Osteoblast (primary cell): ENCODE measurements at regions not wholly inside any gene's neighbourhood (a gene's known extent, or its start where the extent isn't known, plus 50 kb on each side); places are given as distances from the start of the nearest gene placed in this dataset.
"Not testable (repeated sequence)": the region's sequence is repeated elsewhere in the genome, so short reads cannot be mapped to it uniquely, and the experiment has no call there.

ENCODE experiments used
- DNase-seq: peaks from one replicate; pipeline ENCODE4 v3.0.0; 2011; ENCODE audit warnings: low spot score, mixed read lengths; ENCODE audit not compliant: insufficient read length; ENCODE audit errors: missing footprints
- H2AFZ ChIP-seq: 2 replicates; pipeline ENCODE4 v1.6.0; 2011; ENCODE audit warnings: mild to moderate bottlenecking, low read length
- H3K27ac ChIP-seq: 2 replicates; pipeline ENCODE4 v1.5.1; 2011; ENCODE audit warnings: mild to moderate bottlenecking, low read depth, low read length, moderate library complexity
- H3K27me3 ChIP-seq: 2 replicates; pipeline ENCODE4 v1.6.0; 2012; ENCODE audit warnings: mild to moderate bottlenecking, control low read depth, inconsistent platforms, low read length, moderate library complexity; ENCODE audit not compliant: insufficient read depth
- H3K36me3 ChIP-seq: 2 replicates; pipeline ENCODE4 v1.5.1; 2011; ENCODE audit warnings: mild to moderate bottlenecking, low read length, control low read depth, moderate library complexity; ENCODE audit not compliant: insufficient read depth
- H3K4me1 ChIP-seq: 2 replicates; pipeline ENCODE4 v1.5.1; 2011; ENCODE audit warnings: mild to moderate bottlenecking, low read length, control low read depth, moderate library complexity; ENCODE audit not compliant: insufficient read depth
- H3K4me2 ChIP-seq: 2 replicates; pipeline ENCODE4 v1.6.0; 2011; ENCODE audit warnings: mild to moderate bottlenecking, low read length; ENCODE audit not compliant: insufficient read depth
- H3K4me3 ChIP-seq: fragments of 200-600 bp; sonication (generic); 3 replicates; pipeline ENCODE4 v1.5.1; 2012; ENCODE audit warnings: mild to moderate bottlenecking, low read length, inconsistent platforms; ENCODE audit not compliant: insufficient read depth
- H3K79me2 ChIP-seq: 2 replicates; pipeline ENCODE4 v1.6.0; 2012; ENCODE audit warnings: mild to moderate bottlenecking, low read length, control low read depth, inconsistent platforms; ENCODE audit not compliant: insufficient read depth
- H3K9me3 ChIP-seq: 2 replicates; pipeline ENCODE4 v1.5.1; 2011; ENCODE audit warnings: low read depth, low read length, control low read depth
- H4K20me1 ChIP-seq: 2 replicates; pipeline ENCODE4 v1.6.0; 2012; ENCODE audit warnings: mild to moderate bottlenecking, low read length, control low read depth; ENCODE audit not compliant: insufficient read depth
- TF ChIP-seq, protein P1 (sequence below): IDR thresholded peaks from 2 replicates; pipeline ENCODE4 v1.5.1; 2011; ENCODE audit warnings: mild to moderate bottlenecking, low read depth, low read length, moderate library complexity; ENCODE audit errors: extremely low read depth

DNA sequence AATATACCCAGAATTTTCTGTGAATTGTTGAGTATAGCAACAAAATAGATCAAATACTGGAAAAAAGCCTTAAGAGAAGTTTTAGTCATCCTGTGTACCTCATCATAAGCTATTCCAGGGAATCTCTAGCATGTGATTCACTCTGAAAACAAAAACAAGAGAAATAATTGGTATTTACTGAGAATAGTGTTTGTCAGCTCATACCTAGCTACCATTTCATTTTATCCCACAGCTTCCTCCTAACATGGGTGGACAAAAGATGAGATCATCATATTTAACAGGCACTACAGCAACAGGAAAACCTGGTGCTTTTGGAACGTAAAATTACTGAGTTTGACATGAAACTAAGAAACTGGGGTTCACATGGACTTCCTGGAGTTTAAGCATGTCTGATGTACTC is 753.5 kb upstream of the NECTIN3 start:
- no peak overlapping the region for H3K27ac ChIP-seq
- peak overlapping the region; percentile 18 for H2AFZ ChIP-seq

DNA sequence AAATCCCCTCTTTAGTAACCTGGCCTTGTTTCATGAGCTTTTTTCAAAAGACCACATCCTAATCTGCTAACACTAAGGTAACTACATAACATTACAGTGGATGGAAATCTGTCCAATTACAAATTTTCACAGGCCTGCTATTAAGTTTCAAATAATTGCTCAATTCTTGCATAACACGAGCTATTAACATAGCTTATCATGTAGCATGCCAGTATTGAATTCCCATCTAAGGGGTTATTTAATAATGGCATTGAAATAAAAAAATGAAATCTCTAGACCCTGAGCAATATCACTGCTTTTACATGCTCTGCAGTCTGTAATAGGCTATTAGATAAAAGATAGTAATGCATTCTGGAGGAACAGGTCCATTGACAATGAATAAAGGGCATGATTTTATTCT is 748.3 kb upstream of the NECTIN3 start:
- no peaks in the 10 kb centered on the region for H3K79me2 ChIP-seq
- H3K4me3 ChIP-seq: no peak overlapping the region
- TF ChIP-seq, protein P1, sequence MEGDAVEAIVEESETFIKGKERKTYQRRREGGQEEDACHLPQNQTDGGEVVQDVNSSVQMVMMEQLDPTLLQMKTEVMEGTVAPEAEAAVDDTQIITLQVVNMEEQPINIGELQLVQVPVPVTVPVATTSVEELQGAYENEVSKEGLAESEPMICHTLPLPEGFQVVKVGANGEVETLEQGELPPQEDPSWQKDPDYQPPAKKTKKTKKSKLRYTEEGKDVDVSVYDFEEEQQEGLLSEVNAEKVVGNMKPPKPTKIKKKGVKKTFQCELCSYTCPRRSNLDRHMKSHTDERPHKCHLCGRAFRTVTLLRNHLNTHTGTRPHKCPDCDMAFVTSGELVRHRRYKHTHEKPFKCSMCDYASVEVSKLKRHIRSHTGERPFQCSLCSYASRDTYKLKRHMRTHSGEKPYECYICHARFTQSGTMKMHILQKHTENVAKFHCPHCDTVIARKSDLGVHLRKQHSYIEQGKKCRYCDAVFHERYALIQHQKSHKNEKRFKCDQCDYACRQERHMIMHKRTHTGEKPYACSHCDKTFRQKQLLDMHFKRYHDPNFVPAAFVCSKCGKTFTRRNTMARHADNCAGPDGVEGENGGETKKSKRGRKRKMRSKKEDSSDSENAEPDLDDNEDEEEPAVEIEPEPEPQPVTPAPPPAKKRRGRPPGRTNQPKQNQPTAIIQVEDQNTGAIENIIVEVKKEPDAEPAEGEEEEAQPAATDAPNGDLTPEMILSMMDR: no peak
- H3K27ac ChIP-seq: no peak overlapping the region
- no peak overlapping the region for H2AFZ ChIP-seq
- no peaks in the 10 kb centered on the region for H4K20me1 ChIP-seq
- H3K4me1 ChIP-seq: no peaks in the 10 kb centered on the region
- H3K36me3 ChIP-seq: no peaks in the 10 kb centered on the region
- H3K4me2 ChIP-seq: no peak overlapping the region
- no peak for DNase-seq
- H3K27me3 ChIP-seq: no peaks in the 10 kb centered on the region
- H3K9me3 ChIP-seq: no peaks in the 10 kb centered on the region

More for the DNA sequence above, 753.5 kb upstream of the NECTIN3 start:
- Histone ChIP-seq H3K36me3 (no peaks in the 10 kb centered on the region), H4K20me1 (no peaks in the 10 kb centered on the region), H3K4me2 (no peak overlapping the region), H3K4me1 (no peaks in the 10 kb centered on the region), H3K4me3 (no peak overlapping the region), H3K9me3 (no peaks in the 10 kb centered on the region), H3K79me2 (no peaks in the 10 kb centered on the region), H3K27me3 (no peaks in the 10 kb centered on the region)
- DNase-seq: no peak
- TF ChIP-seq, protein P1: no peak

GRCh38 chr3:110324171-110324705 is 747.4 kb upstream of the NECTIN3 start:
- Histone ChIP-seq H3K27me3 (no peaks in the 10 kb centered on the region), H4K20me1 (no peaks in the 10 kb centered on the region), H2AFZ (no peak overlapping the region), H3K9me3 (no peaks in the 10 kb centered on the region), H3K4me2 (no peak overlapping the region), H3K79me2 (no peaks in the 10 kb centered on the region), H3K4me3 (no peak overlapping the region), H3K36me3 (no peaks in the 10 kb centered on the region), H3K4me1 (no peaks in the 10 kb centered on the region), H3K27ac (no peak overlapping the region)
- DNase-seq: no peak
- TF ChIP-seq, protein P1: no peak

DNA sequence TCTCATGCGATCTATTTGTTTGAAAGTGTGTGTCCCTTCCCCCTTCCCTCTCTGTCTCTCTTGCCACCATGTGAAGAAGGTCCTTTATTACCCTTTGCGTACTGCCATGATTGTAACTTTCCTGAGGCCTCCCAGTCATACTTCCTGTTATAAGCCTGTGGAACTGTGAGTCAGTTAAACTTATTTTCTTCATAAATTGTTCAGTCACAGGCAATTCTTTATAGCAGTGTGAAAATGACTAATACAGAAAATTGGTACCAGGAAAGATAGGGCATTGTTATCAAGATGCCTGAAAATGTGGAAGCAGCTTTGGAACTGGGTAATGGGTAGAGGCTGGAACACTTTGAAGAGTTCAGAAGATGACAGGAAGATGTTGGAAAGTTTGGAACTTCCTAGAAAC is 743.7 kb upstream of the NECTIN3 start:
- TF ChIP-seq, protein P1: no peak
- H3K79me2 ChIP-seq: no peaks in the 10 kb centered on the region
- peak overlapping the region; percentile 52 for H2AFZ ChIP-seq
- no peaks in the 10 kb centered on the region for H3K9me3 ChIP-seq
- H3K36me3 ChIP-seq: no peaks in the 10 kb centered on the region
- no peaks in the 10 kb centered on the region for H4K20me1 ChIP-seq
- no peak for DNase-seq
- no peaks in the 10 kb centered on the region for H3K4me1 ChIP-seq
- no peaks in the 10 kb centered on the region for H3K27me3 ChIP-seq
- no peak overlapping the region for H3K4me3 ChIP-seq
- no peak overlapping the region for H3K4me2 ChIP-seq
- no peak overlapping the region for H3K27ac ChIP-seq

DNA sequence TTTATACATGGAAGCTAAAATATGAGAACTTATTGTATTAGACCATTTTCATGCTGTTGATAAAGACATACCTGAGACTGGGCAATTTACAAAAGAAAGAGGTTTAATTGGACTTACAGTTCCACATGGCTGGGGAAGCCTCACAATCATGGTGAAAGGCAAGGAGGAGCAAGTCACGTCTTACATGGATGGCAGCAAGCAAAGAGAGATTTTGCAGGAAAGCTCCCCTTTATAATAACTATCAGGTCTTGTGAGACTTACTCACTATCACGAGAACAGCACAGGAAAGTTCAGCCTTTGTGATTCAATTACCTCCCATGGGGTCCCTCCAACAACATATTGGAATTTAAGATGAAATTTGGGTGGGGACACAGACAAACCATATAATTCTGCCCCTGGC is 740.1 kb upstream of the NECTIN3 start:
- not testable (repeated sequence) for H4K20me1 ChIP-seq, H3K36me3 ChIP-seq, H3K9me3 ChIP-seq, DNase-seq, H3K4me2 ChIP-seq, H2AFZ ChIP-seq, H3K4me1 ChIP-seq, H3K27ac ChIP-seq, H3K79me2 ChIP-seq, H3K4me3 ChIP-seq, H3K27me3 ChIP-seq
